ENCODE measurements at regions not wholly inside any gene's neighbourhood (a gene's known extent, or its start where the extent isn't known, plus 50 kb on each side); places are given as distances from the start of the nearest gene placed in this dataset.
"Not testable (repeated sequence)": the region's sequence is repeated elsewhere in the genome, so short reads cannot be mapped to it uniquely, and the experiment has no call there.

DNA sequence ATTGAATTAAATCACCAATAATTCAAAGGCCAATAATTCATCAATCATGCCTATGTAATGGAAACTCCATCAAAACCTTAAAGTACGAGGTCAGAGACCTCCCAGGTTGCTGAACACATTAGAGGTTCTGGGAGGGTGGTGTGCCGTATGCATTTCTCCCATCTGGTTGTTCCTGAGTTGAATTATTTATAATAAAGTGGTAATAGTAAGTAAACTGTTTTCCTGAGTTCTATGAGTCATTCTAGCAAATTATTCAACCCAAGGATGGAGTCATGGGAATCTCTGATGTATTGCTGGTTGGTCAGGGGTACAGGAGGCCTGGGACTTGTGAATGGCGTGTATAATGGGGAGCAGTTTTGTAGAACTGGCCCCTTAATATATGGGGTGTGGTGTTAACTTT lies 191.7 kb downstream of the CARTPT start:
- no peak for DNase-seq

DNA sequence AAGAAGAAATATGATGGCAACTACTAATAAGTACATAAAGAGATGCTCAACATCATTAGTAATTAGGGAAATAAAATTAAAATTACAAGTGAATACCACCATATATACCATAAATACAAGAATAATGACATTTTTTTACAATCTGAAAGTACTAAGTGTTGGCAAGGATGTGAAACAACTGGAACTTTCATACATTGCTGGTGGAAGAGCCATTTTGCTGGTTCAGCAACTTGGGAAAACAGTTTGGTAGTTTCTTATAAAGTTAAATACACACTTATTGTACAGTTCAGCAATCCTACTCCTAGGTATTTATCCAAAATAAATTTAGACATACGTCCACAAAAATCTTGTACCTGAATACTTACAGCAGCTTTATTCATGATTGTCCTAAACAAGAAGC lies 192.9 kb downstream of the CARTPT start:
- DNase-seq = no peak

DNA sequence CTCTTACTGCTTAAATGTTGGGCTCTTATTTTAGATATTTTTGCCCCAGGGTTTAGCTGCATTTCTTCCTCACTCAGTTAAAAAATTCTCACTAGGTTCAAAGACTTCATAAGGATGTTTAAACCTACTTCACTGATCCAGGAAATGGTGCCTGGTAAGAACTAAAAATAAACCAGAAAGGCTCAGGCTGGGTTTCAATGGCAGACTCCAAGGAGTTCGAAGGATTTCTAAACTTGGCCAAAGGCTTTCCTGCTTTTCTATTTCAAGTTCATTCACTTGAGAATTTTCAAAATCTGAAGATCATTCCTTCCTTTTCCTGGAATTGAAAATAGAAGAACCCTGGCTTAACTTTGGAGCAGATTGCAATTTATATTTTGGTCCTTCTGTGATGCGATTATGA lies 193.0 kb upstream of the MAP1B start:
- DNase-seq = no peak

DNA sequence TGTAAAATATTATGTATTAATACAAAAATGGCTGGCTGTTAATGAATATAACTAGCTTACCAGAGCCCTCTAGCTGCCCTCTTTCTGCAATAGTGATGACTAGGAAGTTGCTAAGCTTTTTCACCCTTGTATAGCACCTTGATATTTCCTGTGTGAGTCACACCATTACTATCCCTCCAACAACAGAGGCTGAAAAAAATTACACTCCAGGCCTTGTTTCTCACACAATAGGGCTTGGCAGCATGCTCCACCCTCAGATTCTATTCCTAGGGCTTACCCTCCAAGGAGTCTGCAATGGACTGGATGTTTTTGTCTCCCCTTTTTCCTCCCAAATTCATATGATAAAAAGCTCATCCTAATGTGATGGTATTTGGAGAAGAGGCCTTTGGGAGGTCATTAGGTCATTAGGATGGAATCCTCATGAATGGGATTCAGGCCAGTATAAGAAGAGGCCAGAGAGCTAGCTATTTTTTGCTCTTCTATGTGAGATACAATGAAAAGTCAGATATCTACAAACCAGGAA lies 184.6 kb upstream of the MAP1B start:
- no peak for DNase-seq

DNA sequence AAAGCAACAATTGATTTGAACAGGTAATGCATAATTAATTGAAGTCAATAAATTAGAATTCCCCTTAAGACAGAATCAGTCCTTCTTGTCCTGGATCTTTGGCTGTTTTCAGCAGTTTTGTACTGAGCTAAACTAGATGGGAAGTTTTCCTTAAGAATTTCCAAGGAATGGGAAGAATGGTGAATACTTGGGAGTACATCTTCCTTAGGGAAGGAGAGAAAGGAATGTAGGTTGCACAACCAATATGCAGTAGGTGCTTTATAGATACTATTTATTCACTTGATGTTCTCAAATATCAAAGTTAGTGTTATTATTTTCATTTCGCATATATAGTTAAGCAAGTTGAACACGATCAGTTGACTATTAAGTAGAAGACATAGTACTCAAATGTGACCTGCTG lies 183.5 kb upstream of the MAP1B start:
- DNase-seq = no peak

DNA sequence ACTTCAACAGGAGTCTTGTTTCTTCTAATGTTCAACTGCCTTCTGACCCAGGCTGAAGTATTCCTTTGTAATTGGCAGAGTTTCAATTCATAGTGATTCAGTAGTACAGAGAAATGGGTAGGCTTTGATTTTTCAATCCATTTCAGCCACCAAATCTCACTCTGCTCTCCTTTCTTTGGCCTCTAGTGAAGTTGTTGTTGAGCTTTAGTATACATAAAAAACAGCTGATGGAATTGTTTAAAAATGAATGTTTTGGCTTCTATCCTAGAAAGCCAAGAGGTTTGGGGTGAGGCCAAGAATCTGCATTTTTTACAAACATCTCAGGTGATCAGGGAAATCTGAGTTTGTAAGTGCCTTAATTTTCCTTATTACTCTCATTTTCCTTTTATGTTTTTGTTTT lies 182.9 kb upstream of the MAP1B start:
- no peak for DNase-seq

DNA sequence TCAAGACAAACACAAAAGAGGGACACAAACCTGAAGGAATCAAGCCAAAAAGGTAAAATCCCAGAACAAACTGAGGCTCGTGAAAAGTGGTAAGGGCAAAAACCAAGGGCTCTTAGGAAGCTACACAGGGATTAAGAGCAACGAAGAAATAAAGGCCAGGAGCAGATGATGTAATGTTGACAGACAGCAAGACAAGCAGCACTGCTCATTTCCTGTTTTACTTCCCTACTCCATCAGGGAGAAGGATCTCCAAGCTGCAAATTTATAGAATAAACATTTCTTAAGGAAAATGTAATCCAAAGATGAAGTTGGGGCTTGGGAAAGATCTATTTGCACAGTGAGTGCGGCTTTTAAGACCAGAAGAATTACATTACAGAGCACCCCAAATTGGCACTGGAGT lies 182.3 kb upstream of the MAP1B start:
- DNase-seq = no peak

DNA sequence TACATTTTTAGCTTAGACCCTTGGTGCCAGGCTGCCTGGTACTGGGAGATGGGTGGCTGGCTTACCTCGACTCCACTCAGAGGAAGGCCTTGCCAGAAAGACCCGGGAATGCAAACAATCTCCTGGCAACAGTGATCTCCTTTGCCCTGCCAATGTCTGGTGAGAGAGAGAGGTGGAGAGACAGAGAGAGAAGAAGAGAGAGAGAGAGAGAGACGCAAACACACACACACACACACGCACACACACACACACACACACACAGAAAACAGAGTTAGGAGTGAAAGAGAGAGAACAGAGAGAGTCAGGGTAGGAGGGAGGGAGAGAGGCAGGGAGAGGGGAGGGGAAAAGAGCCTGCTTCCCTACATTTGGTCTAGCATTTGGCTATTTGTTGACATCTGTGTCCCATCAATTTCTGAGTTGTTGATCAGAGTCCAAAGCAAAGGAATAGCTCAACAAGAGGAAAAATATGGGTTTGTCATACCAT lies 181.6 kb upstream of the MAP1B start:
- no peak for DNase-seq

DNA sequence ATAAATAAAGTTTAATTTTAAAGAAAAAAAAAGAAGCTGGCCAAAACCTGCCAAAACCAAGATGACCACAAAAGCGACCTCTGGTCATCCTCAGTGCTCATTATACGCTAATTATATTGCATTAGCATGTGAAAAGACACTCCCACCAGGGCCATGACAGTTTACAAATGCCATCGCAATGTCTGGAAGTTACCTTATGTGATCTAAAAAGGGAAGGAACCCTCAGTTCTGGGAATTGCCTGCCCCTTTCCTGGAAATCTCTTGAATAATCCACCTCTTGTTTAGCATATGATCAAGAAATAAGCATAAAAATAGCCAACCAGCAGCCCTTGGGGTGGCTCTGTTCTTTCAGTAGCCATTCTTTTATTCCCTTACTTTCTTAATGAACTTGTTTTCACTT lies 178.3 kb upstream of the MAP1B start:
- no peak for DNase-seq

DNA sequence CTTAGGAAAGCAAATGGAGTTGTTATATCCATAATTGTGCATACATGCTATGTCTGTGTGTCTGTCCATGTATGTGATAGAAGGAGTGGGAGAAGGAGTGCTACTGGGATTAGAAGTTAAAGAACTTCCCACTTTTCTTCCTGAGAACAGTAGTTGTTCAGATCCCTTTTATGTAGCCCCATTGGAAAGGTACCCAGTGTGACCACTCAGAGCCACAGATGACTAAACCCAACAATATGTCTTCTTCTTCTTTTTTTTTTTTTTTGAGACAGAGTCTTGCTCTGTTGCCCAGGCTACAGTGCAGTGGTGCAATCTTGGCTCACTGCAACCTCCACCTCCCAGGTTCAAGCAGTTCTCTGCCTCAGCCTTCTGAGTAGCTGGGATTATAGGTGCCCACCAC lies 176.7 kb upstream of the MAP1B start:
- not testable (repeated sequence) for DNase-seq

DNA sequence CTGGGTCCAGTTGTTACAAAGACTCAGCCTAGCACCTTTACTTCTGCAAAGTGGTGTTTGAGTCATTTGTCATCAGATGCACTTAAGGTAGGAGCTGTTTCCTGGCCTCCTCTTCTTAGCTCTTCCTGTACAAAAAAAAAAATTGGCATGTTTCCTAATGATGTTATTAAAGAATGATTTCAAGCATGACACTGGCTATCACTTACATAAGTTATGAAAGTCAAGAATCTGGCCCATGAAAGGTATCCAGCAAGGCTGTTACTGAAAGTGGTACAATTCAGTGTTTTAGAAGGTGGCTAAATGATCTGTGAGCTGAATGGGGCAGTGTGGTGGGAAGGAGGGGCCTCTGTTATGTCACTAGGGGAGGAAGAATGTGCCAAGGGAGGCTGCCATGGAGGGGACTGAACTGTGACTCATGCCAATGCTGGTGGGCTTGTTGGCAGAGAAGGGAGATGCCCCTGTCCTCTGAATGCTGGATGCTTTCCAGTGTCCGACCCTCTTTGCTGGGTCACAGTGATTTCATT lies 175.1 kb upstream of the MAP1B start:
- DNase-seq = no peak

DNA sequence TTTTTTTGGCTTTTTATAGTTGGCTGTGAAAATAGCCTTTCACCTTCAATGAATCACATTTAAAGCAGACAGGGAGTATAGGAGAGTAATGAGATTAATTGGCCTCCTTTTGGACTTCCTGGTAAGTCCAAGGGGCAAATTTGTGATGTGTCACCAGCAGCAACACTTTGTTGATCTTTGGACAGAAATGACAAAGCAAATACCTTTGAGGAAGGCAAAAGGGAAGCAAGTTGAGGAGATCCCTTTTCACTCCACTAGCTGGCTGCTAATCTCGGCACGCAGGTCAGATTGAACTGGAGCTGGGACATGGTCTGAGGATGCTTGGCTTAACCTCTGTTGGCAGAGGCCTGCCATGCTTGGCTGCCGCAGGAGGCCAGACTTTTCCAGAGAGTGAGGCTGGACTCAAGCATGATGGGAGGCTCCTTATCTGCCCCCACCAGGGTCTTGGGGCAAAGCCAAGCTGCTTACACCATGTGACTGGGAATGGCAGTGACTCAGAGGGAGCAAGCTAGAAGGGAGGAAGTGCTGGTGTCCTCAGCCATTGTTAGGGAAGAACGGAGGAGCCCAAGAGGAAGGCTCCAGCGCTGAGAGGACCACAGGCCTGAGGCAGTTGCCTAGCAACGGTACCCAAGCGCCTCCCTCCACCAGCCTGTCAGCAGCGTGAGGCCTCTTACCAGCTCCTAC lies 174.5 kb upstream of the MAP1B start:
- no peak for DNase-seq

DNA sequence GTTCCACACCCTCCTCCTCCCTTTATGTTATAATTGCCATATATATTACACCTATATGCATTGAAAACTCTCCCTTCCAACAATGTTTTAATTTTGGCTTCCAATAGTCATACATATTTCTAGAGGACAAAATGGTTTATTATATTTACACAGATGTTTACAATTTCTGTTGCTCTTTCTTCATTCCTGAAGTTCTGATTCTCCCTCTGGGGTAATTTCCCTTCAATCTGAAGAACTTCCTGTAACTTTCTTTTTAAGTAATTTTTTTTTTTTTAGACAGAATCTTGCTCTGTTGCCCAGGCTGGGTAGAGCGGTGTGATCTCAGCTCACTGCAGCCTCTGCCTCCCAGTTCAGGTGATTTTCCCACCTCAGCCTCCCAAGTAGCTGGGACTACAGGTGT lies 173.0 kb upstream of the MAP1B start:
- DNase-seq = no peak

DNA sequence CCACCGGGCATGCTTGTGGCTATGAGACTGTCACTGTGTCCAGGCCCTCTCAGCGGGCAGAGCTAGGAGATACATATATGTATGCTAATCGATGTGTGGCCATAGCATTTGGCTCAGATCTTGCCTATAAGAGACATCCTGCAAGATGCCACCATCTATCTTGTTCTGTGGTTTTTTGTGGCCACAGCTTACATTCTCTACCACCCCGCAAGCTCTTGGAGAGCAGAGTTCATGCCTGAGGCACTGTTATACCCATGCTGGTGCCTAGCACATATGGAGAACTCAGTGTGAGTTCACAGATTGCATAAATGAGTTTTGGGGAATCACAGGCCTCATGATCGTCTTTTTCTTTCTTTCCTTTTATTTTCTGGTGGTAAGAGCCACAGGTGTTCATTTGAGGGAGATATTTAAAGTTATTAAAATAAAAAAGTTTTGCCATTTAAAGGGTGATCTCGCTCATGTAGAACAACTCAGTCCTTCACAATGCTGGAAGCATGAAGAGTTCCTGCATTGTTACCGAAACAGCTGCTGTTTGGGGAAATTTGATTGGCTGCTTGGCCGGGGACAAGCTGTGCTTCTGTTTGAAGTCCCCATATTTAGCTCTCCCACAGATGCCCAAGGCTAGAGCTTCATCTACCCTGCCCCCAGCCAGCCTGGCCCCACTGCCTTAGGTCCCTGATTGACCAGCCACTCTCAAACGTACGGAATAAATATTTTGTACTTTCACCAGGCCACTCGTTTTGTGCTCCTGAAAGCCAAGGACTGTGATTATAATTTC lies 169.2 kb upstream of the MAP1B start:
- no peak for DNase-seq

DNA sequence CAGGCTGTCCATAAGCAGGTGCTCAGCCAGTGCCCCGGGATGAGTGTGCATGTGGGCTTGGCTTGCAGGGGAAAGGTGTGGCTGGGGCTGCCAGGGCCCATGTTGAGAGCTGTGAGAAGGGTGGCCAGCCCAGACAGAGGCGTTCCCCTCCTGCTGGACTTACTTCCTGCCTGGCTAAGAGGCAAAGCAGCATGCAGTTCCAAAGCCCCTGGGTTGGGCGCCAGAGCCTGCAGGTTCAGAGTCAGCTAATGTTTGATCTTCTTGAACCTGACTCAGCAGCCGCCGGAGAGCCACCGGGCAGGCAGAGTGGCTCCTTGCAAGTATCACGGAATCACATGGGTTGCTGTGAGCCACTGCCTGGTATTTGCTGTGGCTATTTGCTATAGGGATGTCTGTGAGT lies 168.4 kb upstream of the MAP1B start:
- DNase-seq = no peak

DNA sequence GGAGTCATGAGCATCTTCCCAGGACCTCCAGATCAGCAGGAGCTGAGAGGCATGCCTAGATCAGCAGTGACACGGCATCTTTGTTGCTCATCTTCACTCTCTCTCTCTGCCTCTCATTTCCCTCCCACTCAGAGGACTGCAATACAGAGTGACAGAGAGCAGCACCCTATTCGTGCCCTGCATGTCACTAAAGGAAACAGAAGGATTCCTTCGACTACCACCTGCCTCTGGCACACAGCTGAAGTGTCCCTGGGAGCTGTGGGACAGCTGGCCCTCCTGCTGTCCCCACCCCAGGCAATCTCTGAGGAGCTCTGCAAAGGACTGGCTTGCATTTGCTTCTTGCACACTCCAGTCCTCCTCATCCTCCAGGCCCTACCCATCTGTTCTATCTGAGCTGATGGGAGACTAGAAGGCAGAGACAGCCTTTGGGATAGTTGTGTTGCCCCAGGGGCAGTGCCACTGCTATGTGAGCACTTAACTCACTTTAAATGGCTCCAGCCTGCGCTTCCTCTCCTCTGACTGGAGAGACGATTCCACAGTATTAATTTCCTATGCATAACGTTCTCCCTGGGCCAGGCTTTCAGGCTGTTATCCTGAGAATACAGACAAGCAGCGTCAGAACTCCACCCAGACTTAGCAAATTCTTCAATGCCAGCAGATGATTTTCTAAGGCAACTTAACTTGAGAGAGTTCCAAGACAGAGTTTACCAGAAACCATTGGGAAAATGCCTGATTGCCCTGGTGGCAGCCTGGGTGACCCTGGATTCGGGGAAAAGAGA lies 167.6 kb upstream of the MAP1B start:
- no peak for DNase-seq

DNA sequence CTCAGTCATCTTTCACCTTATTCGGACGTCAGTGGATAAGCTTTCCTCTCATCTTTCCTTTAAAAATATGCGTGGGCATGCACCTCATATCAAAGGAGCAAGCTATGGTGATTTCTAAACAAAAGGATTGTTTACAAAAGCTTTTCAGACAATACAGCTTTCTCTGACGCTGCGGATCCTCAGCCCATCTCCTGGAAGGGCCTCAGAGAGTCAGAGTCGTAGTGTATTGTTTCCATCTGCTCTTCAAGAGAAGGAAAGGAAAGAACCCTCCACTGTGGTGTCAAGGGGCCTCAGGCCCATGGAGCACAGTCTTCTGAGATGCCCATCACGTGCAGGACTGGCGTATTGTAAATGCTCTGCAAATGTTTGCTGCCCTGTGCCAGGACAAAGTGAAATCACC lies 163.4 kb upstream of the MAP1B start:
- no peak for DNase-seq

DNA sequence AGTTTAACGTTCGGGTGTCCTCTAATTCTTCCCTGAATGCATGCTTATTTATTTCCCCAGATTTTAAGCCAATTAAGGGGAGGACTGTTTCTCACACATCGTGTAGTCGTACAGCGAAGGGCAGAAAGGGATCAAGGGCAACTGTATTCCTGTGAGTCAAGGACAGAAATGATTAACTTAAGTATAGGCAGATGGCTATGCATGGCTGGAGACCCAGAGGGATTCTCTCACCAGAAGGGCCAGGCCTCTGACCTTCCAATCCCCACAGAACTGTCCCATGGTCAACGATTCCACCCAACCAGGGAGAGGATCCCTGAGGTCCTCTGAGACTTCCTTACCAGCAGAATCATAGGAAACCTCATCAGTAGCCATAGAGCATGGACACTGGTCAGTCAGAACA lies 161.8 kb upstream of the MAP1B start:
- DNase-seq = no peak

DNA sequence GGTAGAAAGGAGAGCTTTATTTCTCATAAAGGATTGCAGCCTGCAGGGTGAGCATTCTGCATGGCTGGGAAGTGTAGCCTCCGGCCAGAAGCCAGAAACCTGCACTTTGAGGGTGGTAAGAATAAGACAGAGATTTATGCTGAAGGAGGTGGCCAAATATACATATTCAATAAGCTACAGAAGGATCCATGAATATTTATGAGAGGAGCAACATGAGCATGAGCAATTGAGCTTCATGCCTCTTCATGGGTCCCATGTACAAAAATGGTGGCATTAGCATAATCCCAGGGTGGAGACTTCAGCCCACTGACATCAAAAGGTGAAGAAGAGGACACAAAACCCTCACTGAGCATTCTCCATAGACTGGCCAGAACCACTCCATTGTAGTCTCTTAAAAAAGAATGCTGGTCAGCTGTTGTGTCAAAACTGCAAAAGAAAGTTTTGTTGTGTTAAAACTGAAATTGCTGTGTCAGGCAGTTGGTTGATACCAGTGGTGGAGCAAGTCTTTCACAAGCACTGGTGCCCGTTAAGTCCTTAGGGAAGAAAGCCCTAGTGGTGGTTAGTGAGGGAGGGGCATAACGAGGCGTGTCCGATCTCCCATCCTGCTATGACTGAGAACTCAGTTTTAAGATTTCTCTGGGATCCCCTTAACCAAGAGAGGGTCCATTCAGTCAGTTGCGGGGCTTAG lies 160.8 kb upstream of the MAP1B start:
- no peak for DNase-seq

DNA sequence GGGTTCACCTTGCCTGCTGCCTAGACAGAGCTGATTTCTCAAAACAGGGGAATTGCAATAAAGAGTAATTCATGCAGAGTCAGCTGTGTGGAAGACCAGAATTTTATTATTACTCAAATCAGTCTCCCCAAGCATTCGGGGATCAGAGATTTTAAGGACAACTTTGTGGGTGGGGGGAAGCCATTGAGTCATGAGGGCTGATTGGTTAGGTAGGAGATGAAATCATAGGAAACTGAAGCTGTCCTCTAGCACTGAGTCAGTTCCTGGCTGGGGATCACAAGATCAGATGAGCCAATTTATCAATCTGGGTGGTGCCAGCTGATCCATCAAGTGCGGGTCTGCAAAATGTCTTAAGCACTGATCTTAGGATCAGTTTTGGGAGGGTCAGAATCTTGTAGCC lies 159.1 kb upstream of the MAP1B start:
- DNase-seq = no peak

DNA sequence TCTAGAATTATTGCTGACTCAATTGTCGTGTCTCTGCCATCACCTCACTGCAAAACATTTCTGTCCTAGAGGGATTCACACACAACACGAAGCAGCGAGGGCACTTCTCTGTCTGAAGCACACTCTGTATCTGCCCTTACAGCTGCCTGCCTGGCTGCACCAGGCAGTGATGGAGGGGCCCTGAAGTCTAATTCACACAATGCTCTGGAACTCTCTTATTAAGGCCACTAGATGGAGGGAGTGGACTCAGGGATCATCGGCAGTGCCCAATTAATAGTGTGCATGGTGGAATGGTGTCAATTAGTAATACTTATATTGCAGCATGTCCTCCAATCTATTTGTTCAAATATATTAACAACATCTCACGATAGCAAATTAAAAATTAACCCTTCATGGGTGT lies 157.5 kb upstream of the MAP1B start:
- no peak for DNase-seq

DNA sequence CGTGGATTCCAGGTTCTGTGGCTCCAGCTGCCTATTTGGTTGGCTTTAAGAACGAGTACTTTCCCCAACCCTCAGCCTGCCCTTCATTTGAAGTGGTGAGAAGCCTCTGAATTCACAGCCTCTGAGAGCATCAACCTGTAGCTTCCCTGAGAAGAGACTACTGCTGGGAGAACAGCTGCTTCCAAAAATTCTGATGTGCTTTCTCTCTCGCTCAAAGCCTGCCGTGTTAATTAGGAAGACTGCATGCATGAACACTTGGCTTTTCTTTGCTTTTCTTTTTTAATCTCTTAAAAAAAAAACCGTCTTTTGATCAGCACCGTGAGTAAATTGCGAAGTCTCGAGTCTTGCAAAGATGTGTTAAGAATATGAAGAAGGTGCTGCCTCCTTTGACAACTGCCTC lies 153.4 kb upstream of the MAP1B start:
- no peak for DNase-seq

DNA sequence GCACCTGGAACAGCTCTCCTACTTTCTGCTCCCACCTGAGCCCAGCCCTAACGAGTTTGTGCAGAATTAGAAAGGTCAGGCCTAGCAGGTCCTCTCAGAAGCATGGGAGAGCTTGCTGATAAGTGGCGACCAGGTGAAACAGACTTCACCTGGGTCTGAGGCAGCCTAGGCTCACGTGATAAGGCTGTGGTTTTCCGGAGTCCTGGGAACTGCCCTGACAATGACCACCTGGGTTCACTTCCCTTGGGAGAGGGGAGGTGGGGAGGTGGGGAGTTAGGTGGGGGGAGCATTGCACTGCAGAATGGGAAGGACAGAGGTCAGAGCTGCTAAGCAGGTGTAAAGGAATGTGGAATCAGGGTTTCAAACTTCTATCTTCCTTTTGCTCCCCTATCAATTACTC lies 152.9 kb upstream of the MAP1B start:
- no peak for DNase-seq

Measured in stimulated activated CD4-positive, alpha-beta T cell treated with anti-CD3 and anti-CD28 coated beads, Interleukin-4, amount 100 ng/mL, for 1 hour (primary cell).